SW 1271 (cell line): ENCODE measurements at regions not wholly inside any gene's neighbourhood (a gene's known extent, or its start where the extent isn't known, plus 50 kb on each side); places are given as distances from the start of the nearest gene placed in this dataset.

ENCODE experiments used
- DNase-seq, 2 experiments: peaks; one replicate each; lab custom pipeline; 2025; lab: John Stamatoyannopoulos, UW

DNA sequence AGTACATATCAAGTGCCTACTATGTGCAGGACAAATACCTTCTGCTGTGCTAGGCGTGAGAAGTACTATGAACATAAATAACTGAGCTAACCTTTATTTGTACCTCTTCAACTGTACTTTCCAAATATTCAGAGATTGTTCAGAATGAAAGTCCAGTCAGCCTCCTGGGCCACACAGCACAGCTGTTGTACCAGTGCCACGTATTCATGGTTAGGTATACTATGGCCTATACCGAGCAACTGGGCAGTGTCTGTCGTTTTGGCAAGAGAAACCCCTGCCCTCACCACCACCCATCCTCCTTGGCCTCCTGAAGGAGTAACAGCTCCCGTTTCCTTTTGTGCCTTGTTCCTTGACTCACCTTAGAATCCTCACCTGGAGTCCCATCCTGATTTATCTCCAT is 53.0 kb downstream of the RASSF10 start:
- no peak for DNase-seq

DNA sequence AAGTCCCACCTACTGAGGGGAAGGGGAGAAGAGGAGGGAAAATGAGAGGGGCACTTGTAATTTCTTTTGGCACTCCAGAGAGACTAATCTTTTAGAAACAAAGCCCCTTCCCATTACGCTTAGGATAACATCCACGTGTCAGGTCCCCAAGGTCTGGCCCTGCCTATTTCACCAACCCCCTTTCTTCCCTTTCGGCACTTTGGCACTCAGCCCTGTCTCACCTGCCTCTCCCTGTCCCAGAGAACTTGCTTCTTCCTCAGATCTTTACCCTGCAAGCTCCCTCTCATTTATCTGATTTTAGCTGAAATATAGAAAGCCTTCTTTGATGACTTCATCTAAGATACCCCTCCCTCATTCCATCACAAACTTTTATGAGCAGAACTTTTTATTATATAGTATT is 55.5 kb downstream of the RASSF10 start:
- no peak for DNase-seq

DNA sequence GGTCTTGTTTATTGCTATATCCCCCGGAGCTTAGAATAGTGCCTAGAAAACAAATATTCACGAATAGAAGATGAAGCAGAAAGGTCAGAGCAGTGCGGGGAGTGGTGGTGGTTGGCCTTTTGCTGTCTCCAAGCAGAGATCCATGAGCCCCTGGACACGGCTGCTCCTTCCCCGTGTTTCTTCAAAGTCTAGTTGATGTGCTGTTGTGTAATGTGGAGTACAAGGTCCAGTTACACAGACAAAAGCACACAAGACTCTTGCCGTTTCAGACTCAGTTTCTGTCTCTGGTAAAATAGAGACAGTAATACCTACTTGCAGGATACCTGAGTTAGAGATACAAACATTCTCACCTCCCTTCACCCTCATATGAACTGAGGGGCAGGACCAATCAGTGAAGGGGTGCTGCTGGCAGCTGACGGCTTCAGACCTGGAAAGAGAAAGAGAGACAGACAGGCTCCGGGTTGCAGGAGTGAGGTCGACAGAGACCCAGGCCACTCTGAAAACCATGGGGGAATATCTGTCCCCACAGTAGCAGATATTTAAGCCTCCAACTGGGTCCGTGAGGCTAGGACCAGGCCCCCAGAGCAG is 56.2 kb downstream of the RASSF10 start:
- no peak for DNase-seq

DNA sequence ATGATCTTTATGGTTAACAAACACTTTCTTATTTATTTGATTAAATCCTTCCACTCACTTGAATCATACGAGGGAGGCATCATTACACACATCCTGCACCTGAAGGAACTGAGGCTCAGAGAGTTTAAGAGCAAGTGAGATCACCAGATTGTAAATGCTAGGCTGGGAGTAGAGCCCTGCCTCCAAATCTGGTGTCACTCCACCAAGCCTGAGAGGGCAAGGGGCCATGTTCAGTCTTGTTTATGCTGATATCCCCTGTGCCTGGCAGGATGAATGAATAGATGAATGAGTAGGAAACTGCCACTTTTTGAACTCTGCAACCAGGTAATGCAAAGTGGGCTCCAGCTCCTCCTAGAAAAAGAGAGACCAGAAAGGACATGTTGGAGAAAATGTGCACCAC is 59.1 kb downstream of the RASSF10 start:
- no peak for DNase-seq

DNA sequence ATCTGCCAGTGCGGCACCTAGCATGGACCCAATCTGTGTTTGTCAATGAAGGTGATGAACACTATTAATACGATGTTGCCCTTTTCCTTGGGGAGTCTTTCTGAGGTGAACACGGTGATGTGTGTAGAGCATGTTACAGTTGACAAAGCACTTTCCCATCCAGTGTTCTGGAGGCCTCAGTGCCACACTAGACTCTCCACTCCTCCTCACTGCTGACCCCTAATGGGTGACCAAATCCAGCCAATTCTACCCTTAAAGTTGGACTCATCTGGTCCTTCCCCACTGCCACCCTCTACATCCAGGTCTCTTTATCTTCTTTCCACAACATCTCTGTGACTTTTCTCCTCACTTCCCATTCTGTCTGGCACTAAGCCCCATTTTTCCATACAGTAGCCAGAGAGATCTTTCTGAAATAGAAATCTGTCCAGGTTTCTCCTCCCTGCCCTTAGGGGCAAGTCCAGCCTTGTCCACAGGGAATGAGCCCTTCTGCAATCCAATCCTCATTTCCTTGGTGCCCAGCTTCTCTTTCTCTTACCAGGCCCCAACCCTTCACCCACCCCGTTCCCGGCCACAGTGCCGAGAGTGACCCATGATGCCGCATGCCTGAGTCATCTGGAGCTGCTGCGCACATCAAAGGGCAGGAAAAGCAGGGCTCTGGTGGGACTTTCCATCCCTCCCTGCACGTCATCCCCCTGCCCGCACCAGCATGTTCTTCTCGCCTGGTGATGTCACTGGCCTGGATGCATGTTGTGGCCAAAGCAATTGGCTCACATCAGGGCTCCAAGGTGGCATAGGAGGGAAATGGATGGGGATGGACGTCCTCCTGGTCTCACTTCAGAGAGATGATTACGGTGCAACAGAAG is 64.2 kb downstream of the RASSF10 start:
- no peak for DNase-seq

DNA sequence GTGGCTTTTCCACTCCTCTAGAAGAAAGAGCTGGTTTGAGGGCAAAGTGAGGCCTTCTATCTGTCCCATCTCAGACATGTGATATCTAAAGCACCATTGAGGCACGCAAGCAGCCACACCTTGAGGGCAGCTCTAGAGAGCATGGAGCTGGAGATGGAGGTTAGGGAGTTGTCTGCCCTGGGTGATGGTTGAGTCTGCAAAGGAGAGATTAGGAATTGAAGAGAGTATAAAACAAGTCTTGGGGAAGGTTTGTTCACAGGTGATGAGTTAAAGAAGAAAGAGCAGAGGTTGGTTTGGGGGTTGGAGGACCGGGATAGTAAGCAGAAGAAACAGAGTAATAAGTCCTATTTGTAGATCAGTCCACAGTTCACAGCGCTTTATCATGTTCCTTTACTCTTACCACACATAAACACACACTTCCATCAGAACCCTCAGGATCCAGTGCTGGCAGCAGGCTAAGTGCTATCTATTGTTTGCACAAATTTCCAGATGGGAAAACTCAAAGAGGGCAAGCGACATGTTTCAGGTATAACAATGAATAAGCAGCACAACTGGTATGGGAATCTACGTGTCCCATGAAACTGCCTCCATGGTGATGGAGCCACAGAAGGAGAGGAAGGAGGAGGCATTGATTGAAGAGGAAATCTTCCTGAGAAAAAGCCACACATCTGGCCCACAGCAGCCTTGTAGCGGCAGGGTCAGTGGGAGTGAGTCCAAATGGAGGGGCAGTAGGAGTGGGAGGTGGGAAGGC is 65.8 kb downstream of the RASSF10 start:
- DNase-seq = no peak

DNA sequence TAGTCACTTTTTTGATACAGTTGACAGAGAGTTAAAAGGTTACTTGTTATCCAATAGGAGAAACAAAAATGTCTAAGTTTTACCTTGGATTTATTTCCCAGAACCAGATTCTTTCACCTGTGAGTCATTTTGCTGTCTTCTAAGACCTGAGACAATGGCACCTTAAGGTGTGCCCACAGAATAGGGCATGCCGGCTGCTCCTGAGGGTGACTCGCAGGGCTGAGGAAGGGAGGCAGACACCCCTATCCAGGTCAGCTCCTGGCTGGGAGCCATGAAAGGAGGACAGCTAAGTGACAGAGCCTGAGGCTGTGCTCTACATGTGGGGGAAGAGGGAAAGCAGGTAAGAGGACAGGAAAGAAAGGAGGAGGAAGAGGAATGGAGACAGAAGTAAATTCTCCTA is 67.8 kb downstream of the RASSF10 start:
- no peak for DNase-seq

DNA sequence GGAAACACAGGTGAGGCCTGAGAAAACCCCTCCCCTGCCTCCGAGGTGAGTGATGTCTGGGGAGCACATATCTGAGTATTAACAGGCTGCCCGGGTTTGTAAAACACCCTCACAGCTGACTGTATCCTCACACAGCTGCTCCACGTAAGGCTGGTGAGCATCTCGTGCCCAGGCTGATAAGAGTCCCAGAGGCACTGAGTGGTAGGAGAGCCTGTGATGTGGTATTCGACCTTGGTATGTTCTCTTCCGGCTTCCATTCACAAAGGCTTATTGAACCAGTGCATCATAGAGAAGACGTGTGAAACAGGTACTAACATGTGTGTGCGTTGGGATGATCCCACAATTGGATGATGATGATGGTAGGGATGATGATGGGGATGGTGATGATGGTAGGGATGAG is 71.7 kb downstream of the RASSF10 start:
- no peak for DNase-seq

DNA sequence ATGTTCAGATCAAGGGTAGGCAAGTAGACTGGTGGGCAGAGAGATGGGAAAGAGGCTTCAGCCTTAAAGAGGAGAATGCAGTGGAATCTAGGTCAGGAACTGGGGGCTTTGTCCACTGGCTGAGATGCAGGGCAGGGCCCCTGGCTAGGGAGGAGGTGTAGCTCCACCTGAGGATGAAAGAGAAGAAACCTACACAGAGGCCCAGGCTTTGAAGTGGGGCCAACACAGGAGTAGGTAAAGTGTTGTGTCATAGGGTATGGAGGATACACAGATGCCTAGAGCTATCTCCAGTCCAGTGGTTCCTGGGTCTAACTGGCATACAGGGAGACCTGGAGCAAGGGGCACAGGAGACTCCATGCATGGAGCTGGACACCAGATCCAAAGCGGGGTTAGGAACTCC is 73.5 kb downstream of the RASSF10 start:
- no peak for DNase-seq

DNA sequence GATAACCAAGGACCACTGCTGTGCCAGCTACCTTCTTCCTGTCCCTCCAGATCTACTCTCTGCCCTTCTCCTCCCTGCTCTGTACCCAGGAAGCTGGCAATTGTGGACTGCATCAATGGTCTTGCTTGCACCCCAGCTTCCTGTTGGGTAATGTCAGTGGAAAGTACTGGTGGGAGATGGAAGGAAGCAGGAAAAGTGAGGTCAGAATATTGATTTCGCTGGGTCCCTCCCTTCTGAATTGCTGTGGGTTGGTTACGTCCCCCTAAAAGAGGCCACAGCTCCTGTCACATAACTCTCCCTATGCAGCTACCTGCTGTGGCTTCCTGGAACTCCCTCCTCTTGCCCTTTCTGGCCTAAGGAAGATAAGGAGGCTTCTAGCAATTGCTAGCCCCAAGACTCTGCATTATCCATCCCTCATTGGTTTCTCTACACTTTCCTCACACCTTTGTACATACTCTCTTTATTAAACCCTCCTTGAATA is 81.2 kb downstream of the RASSF10 start:
- no peak for DNase-seq

DNA sequence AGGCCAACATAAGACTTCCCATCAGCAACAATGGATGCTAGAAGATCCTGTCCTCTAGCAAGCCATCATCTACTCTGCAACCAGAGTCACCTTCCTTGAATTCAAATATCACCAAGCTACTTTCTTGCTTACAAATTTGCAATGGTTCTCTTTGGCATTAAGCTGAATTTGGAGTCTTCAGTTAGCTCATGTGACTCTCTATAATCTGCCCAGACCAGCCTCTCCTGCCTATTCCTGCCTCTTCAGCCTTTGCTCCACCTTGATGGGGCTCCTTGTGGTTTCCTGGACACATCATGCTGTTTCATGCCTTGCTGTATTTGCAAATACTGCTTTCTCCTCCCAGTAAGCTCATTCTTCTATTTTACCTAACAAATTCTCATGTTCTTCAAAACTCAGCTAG is 82.3 kb downstream of the RASSF10 start:
- no peak for DNase-seq

DNA sequence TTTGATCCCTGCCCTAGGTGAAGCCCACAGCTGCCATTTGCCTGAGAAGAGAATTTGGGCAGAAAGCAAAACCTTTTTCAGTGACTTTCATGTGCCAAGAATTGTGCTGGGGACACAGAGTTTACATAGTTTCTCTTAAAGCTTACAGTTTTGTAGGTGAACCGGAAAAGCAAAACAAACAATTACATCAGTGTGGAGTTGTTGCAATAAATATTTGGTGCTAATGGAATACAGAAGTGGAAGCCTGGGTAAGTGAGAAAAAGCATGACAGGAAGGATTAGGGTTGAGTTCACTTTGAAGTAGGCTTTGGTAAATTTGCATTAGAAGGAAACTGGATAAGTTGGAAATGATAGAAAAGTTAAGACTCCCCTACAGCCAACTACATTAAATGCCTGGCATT is 82.7 kb downstream of the RASSF10 start:
- DNase-seq = no peak

DNA sequence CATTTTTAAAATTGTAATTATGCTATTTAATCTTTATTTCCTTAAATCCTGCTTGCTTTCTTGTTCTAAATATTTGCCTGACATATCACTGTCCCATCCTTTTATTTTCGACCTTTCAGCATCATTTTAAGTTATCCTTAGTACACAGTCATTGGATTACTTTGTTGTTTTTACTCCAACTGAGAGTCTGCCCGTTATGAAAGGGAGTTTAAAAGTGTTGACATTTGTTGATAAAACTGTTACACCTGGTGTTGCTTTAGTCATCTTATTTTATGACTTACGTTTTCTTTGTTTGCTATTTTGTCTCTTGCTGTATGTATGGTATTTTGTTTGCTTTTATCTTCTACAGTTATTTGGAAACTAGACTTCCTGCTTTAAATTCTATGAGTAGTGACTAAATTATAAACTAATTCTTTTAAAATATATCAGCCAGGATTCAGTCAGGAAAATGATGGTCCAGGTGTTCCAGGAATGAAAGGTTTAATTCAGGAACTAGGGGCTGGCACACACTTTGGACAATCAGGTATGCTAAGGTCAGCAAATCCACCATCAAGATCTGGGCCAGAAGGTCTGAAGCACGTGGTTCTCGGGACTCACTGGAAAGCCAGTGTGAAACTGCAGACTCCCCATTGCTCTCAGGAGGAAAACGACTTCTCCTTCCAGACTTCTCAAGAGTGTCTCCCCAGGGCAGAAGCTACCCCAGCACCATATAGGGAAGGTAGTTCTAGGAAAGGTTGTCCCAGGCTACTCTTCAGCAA is 86.0 kb downstream of the RASSF10 start:
- DNase-seq = no peak

DNA sequence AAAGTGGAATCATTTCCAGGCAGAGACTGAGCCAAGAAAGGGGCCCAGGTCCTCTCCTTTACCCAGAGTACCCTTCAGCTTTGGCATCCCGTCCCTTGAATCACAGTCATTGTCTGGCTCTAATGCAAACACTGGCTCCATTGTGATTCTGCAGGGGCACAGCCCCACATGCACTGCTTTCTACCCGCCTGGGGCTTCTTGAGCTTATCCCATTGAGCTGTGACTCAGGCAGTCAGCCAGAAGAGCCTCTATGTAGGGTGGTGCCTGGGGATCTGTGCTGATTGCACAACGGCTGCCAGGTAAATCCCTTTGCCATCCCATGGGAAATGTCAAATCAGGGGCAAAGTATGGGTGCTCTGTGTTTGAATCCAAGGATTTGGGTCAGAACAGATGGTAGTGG is 88.9 kb downstream of the RASSF10 start:
- DNase-seq = no peak

DNA sequence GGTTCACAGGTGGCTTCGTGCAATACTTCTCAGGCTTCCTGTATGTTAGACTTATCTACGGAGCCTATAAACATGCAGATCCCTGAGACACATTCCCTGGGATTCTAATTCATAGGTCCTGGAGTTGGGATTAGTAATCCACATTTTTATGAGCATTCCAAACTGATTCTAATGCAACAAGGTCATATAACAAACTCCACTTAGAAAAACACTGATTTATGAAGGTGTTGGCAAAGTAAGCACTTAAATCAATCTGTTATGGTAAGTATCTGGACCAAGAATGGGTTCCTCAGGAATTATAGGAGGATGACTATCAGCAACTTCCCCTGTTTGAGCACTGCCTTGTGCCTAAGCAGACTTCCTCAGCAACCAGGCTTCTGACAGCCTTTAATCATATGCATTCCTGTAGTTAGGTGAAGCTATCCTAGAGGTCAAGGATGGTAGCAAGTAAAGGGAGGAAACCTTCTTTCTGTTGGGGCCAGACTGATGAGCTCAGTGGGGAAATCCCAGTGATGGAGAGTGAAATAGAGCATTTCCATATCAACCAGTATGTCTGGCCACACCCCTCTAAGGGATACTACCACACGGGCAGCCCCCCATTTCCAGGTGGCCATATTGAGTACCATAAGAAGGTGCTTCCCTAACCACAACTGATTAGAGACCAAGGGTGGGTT is 89.6 kb downstream of the RASSF10 start:
- no peak for DNase-seq

DNA sequence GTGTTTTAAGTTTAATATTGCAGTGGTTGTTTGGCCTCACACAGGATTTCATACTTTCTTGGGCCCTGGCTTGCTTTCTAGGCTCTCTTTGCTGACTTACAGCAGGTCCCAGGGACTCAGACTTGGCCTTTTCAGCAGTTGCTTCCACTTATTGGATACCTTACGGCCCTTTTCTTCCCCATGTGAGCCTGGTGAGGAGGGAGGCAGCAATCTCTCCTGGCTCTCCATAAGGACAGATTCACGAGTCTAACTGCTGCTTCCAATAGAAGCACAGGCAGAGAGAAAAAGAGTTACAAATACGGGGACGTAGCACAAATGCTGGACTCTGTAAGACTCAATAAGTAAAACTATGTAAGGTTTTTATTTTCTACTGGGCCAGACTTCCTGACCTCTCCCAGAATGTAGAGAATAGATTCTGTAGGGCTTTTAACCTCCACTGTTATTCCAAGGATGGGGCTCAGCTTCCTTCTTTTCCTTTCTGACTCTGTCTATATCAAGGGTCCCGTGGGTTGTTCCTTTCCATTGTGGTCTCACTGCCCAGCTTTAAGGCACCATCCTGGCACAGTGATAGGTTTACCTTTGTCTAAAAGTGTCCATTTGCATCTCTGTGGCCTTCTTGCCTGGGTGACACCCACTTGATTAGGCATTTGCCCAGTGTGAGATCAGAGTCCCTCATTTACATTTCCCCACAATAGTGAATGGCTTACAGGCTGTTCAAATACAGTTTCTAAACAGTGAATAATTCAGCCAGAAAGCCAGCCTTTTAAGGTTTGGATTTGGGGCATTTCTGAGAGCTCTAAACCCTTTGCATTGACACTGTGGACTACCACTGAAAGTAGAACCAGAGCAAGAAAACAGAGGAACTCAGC is 92.8 kb downstream of the RASSF10 start:
- no peak for DNase-seq

DNA sequence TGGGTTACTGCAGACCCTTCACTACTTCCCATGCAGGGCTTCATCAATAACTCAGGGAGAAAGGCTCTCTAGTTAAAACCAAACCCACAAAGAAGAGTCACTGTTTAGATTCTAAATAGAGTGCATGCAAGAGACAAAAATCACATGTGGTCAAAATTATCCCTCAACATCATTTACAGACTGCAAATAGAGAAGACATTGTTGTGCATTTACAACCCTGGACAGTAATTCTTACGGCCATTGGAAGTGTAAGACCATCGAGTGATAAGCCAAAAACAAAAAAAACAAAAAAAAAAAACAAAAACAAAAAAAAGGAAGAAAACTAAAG is 93.4 kb downstream of the RASSF10 start:
- no peak for DNase-seq

DNA sequence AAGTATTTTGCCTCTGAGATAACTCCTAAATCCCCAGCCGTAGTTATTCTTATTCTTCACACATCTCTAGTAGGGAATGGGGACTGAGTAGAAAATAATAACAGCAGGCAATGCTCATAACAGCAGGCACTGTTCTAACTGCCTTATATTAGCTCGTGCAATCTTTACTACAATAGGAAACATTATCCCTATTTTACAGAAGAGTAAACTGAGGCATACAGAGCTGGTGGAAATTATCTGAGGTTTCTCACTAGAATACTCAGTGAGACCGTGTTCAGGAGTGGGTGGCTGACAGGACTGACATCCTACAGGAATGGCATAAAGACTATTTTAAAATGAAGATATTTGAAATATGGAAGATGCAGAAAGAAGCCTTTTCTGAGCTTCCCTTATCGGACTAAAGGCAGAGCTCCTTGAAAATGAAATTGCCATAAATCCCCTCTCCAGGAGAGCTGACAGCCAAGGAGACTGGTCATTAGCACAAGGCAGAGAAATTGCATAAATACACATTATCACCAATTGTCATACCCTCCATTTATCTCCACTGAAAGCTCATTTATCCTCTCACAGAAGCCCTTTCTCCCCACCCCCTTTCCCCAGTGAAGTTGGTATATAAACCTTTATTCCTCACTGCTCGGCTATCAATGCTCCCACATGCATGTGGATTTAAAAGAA is 93.9 kb downstream of the RASSF10 start:
- DNase-seq = no peak

DNA sequence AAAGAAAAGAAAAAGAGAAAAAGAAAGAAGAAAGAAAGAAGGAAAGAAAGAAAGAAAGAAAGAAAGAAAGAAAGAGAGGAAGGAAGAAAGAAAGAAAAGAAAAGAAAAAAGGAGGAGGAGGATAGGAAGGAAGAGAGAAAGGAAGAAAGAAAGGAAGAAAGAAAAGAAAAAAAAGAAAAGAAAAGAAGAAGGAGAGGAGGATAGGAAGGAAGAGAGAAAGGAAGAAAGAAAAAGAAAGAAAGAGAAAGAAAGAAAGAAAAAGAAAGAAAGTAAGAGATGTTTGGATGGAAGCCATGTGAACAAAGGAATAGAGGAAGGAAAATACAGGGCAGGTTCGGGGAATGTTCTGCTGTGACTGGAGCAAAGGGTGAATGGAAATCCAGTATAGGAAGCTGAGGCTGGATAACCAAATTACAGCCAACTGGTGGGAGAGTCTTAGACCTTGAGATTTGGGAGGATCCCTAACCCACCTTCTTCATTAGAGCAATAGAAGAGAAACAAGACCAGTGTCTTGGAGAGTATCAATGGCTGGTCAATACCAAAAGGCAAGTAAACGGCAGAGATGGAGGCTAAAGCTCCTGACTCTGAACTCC is 94.9 kb downstream of the RASSF10 start:
- DNase-seq = no peak
